A673 (cell line): ENCODE measurements at regions not wholly inside any gene's neighbourhood (a gene's known extent, or its start where the extent isn't known, plus 50 kb on each side); places are given as distances from the start of the nearest gene placed in this dataset.

Experiments used
- BruUV-seq: library from RNA; stranded (reverse); fragments of 400-500 nt; replicated peaks from 2 replicates; lab custom pipeline; 2021; lab: Mats Ljungman, UMichigan
- CTCF ChIA-PET: fragments of 300-600 bp; sonication (Branson Sonifier 250); formaldehyde crosslinking; loops from one replicate; lab custom pipeline; 2022; ENCODE audit warnings: antibody characterized with exemption; lab: Charles Lee
- POLR2A ChIA-PET: fragments of 300-600 bp; sonication (Branson Sonifier 250); formaldehyde crosslinking; loops from one replicate; lab custom pipeline; 2022; ENCODE audit warnings: antibody characterized with exemption; ENCODE audit not compliant: low non-redundant PET; lab: Charles Lee
- DNase-seq: peaks from one replicate; pipeline ENCODE4 v3.0.0-alpha.2; 2015; ENCODE audit warnings: low spot score
- H3K27ac ChIP-seq: fragments of 200-600 bp; sonication (generic); 2 replicates; pipeline ENCODE4 v1.5.1; 2016; ENCODE audit warnings: mixed run types, low read depth, mild to moderate bottlenecking, mixed read lengths, antibody characterized with exemption, low read length; ENCODE audit not compliant: poor library complexity, severe bottlenecking
- H3K27me3 ChIP-seq: fragments of 200-600 bp; sonication (generic); replicated peaks from 2 replicates; pipeline ENCODE4 v1.6.1; 2017; ENCODE audit warnings: mixed run types, low read depth, mild to moderate bottlenecking, mixed read lengths, antibody characterized with exemption, low read length; ENCODE audit not compliant: insufficient read depth, poor library complexity
- H3K36me3 ChIP-seq: fragments of 200-600 bp; sonication (generic); 2 replicates; pipeline ENCODE4 v1.6.1; 2016; ENCODE audit warnings: mixed run types, mild to moderate bottlenecking, mixed read lengths, antibody characterized with exemption, low read length; ENCODE audit not compliant: insufficient read depth, poor library complexity, severe bottlenecking
- H3K4me1 ChIP-seq: fragments of 200-600 bp; sonication (generic); 2 replicates; pipeline ENCODE4 v1.6.1; 2017; ENCODE audit warnings: mixed run types, mild to moderate bottlenecking, mixed read lengths, antibody characterized with exemption, low read length; ENCODE audit not compliant: insufficient read depth, poor library complexity, severe bottlenecking
- H3K4me3 ChIP-seq: fragments of 200-600 bp; sonication (generic); 2 replicates; pipeline ENCODE4 v1.5.1; 2016; ENCODE audit warnings: low read depth, mixed run types, mild to moderate bottlenecking, mixed read lengths, low read length; ENCODE audit not compliant: poor library complexity, severe bottlenecking
- H3K9me3 ChIP-seq: fragments of 200-600 bp; sonication (generic); 2 replicates; pipeline ENCODE4 v1.6.1; 2016; ENCODE audit warnings: mixed run types, low read depth, mild to moderate bottlenecking, mixed read lengths, antibody characterized with exemption, low read length; ENCODE audit not compliant: poor library complexity, severe bottlenecking
- CTCF ChIP-seq: fragments of 300-800, 200-600 bp; sonication (generic); conservative IDR thresholded peaks from 2 replicates; pipeline ENCODE4 v1.5.1; 2017; ENCODE audit warnings: low read depth, mild to moderate bottlenecking, antibody characterized with exemption, low read length, moderate library complexity, mixed read lengths
- EZH2 ChIP-seq: fragments of 200-600 bp; sonication (generic); IDR thresholded peaks from 2 replicates; pipeline ENCODE4 v1.6.1; 2017; ENCODE audit warnings: borderline replicate concordance, low read depth, mild to moderate bottlenecking, mixed read lengths, antibody characterized with exemption, low read length; ENCODE audit not compliant: poor library complexity, severe bottlenecking
- intact Hi-C: fragments of 100-400 bp; cut with micrococcal nuclease; formaldehyde crosslinking; loops from one replicate; pipeline ENCODE4 v1.10.0; 2022; ENCODE audit not compliant: unreplicated experiment

GRCh38 chr6:163815796-163816195 is 401.3 kb downstream of the QKI start:
- intact Hi-C loops, result no loop called here
- TF ChIP-seq EZH2 (no peak), CTCF (no peak)
- no peak for DNase-seq
- no TSS peak for BruUV-seq
- ChIA-PET CTCF (no interaction called here), POLR2A (no interaction called here)
- Histone ChIP-seq H3K36me3 (no peaks in the 10 kb centered on the region), H3K27me3 (no peaks in the 10 kb centered on the region), H3K27ac (no peak overlapping the region), H3K9me3 (no peaks in the 10 kb centered on the region), H3K4me1 (peaks cover 5% of the 10 kb centered on the region), H3K4me3 (no peak overlapping the region)

GRCh38 chr6:163814494-163815364 is 400.2 kb downstream of the QKI start:
- ChIA-PET POLR2A (no interaction called here), CTCF (no interaction called here)
- peak; percentile 65 for DNase-seq
- Histone ChIP-seq H3K9me3 (no peaks in the 10 kb centered on the region), H3K4me3 (no peak overlapping the region), H3K36me3 (no peaks in the 10 kb centered on the region), H3K27ac (no peak overlapping the region), H3K27me3 (no peaks in the 10 kb centered on the region), H3K4me1 (peaks cover 5% of the 10 kb centered on the region)
- BruUV-seq, result no TSS peak
- no peak for TF ChIP-seq EZH2
- TF ChIP-seq CTCF, result no peak
- intact Hi-C loops, result no loop called here

GRCh38 chr6:163813979-163814493 is 399.5 kb downstream of the QKI start:
- no peak for TF ChIP-seq CTCF
- no peak for TF ChIP-seq EZH2

More at GRCh38 chr6:163813979-163814493, 399.5 kb downstream of the QKI start:
- no TSS peak for BruUV-seq
- H3K36me3 ChIP-seq, result no peaks in the 10 kb centered on the region
- H3K4me1 ChIP-seq, result peaks cover 5% of the 10 kb centered on the region
- no peak overlapping the region for H3K4me3 ChIP-seq
- POLR2A ChIA-PET, result no interaction called here
- DNase-seq, result no peak
- intact Hi-C loops, result no loop called here
- H3K27ac ChIP-seq, result no peak overlapping the region
- no peaks in the 10 kb centered on the region for H3K9me3 ChIP-seq
- CTCF ChIA-PET, result no interaction called here
- H3K27me3 ChIP-seq, result no peaks in the 10 kb centered on the region
